ENCODE measurements at regions not wholly inside any gene's neighbourhood (a gene's known extent, or its start where the extent isn't known, plus 50 kb on each side); places are given as distances from the start of the nearest gene placed in this dataset.

DNA sequence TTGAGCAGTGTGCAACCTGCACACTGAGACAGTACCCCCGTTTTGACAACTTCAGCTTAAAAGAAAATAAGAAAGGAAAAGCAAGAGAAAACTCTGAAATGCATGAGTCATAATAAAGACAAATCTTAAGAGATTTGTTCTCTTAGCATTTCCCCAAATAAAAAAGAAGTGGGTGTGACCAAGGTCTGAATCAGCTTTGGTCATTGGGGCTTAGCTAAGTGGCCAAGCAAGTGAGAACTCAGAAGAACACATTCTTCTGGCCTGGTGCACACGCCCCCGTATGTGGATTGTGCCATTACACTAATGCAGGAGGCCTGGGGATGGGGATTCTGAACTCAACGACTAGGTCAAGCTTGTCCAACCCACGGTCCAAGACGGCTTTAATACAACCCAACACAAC is 56.9 kb upstream of the PDZRN3 start:
- TF ChIP-seq, protein P1, sequence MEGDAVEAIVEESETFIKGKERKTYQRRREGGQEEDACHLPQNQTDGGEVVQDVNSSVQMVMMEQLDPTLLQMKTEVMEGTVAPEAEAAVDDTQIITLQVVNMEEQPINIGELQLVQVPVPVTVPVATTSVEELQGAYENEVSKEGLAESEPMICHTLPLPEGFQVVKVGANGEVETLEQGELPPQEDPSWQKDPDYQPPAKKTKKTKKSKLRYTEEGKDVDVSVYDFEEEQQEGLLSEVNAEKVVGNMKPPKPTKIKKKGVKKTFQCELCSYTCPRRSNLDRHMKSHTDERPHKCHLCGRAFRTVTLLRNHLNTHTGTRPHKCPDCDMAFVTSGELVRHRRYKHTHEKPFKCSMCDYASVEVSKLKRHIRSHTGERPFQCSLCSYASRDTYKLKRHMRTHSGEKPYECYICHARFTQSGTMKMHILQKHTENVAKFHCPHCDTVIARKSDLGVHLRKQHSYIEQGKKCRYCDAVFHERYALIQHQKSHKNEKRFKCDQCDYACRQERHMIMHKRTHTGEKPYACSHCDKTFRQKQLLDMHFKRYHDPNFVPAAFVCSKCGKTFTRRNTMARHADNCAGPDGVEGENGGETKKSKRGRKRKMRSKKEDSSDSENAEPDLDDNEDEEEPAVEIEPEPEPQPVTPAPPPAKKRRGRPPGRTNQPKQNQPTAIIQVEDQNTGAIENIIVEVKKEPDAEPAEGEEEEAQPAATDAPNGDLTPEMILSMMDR (IDR thresholded peaks at IDR 0.05) = no peak
- DNase-seq = no peak
- H3K27me3 ChIP-seq = no peaks in the 10 kb centered on the region
- H3K9ac ChIP-seq (ENCODE audit: low read depth in 2 of 2, low read length in 2 of 2) = no peak overlapping the region
- no peak overlapping the region for H3K27ac ChIP-seq
- intact Hi-C loops (cut with DNase I) = no loop called here
- no peaks in the 10 kb centered on the region for H3K36me3 ChIP-seq
- H3K4me1 ChIP-seq = no peaks in the 10 kb centered on the region
- no peaks in the 10 kb centered on the region for H3K9me3 ChIP-seq
- no peak overlapping the region for H3K4me3 ChIP-seq

DNA sequence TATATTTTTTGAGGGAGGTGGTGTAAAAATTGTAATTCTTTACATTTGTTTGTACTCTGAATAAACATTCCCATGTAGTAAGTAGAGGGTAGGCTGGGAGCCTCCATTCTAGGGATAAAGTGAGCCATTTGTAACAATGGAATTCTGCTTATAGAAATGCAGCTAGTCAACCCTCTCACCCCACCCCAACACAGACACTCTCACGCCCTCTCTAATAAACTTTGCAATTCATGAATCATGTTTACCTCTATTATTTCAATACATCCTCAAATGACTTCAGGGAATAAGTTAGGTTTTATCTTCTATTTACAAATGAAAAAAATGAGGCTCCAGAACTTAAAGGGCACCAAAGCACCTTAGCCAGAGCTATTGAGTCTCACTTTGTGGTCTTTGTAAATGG is 56.5 kb upstream of the PDZRN3 start:
- no peaks in the 10 kb centered on the region for H3K9me3 ChIP-seq
- no peaks in the 10 kb centered on the region for H3K4me1 ChIP-seq
- no peaks in the 10 kb centered on the region for H3K27me3 ChIP-seq
- H3K9ac ChIP-seq (ENCODE audit: low read depth in 2 of 2, low read length in 2 of 2) = no peak overlapping the region
- H3K27ac ChIP-seq = no peak overlapping the region
- H3K36me3 ChIP-seq = no peaks in the 10 kb centered on the region
- TF ChIP-seq, protein P1 (IDR thresholded peaks at IDR 0.05) = no peak
- no peak overlapping the region for H3K4me3 ChIP-seq
- intact Hi-C loops (cut with DNase I) = no loop called here
- no peak for DNase-seq

DNA sequence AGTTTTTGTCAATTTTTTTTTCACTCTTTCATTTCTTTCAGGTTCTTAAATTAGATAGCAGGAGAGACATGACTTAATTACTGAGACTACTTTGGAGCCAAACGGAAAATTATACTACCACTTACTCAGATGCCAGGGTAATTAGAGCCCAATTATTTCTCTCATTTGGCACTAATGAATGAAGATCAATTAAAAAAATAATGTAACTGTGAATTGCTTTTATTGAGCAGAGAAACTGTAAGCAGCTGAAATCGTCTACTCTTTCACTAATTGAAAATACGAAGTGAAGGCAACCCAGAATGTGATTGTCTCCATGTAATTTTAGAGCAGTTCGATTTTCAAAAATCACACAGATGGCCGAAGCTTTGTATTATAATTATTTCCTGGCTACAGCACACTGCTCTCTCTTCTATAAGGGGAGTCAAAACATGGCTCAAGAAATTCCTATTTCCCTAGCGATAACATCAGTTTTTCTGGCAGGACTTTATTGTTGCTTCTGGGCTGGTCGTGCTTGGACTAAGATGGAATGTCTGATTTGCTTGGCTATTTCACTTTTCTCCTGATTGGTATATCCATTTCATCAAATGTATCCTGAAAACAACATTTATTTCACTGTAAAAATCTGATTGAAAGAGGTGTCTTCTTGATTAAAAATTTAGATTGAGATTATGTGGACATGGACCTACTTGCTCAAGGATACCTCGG is 55.8 kb upstream of the PDZRN3 start:
- TF ChIP-seq, protein P1 (IDR thresholded peaks at IDR 0.05) = no peak
- Histone ChIP-seq H3K9me3 (no peaks in the 10 kb centered on the region), H3K4me1 (no peaks in the 10 kb centered on the region), H3K27ac (no peak overlapping the region), H3K4me3 (no peak overlapping the region), H3K27me3 (no peaks in the 10 kb centered on the region), H3K36me3 (no peaks in the 10 kb centered on the region), H3K9ac (ENCODE audit: low read depth in 2 of 2, low read length in 2 of 2) (no peak overlapping the region)
- intact Hi-C loops (cut with DNase I) = no loop called here
- no peak for DNase-seq

GRCh38 chr3:73677336-73678024 is 52.7 kb upstream of the PDZRN3 start:
- Histone ChIP-seq H3K9ac (ENCODE audit: low read depth in 2 of 2, low read length in 2 of 2) (no peak overlapping the region), H3K9me3 (no peaks in the 10 kb centered on the region), H3K27me3 (no peaks in the 10 kb centered on the region), H3K27ac (no peak overlapping the region), H3K4me1 (no peaks in the 10 kb centered on the region), H3K36me3 (no peaks in the 10 kb centered on the region), H3K4me3 (no peak overlapping the region)
- no peak for DNase-seq
- intact Hi-C loops (cut with DNase I) = no loop called here
- TF ChIP-seq, protein P1 (IDR thresholded peaks at IDR 0.05) = no peak
